ENCODE measurements at regions not wholly inside any gene's neighbourhood (a gene's known extent, or its start where the extent isn't known, plus 50 kb on each side); places are given as distances from the start of the nearest gene placed in this dataset.

GRCh38 chr7:17212188-17212587 lies 86.3 kb upstream of the AHR start:
- H3K27me3 ChIP-seq = no peaks in the 10 kb centered on the region
- H3K4me3 ChIP-seq = no peak overlapping the region
- H3K9me3 ChIP-seq (replicated peaks in 1 of 3) = no peaks in the 10 kb centered on the region
- intact Hi-C loops (cut with DNase I) = no loop called here
- DNase-seq = no peak
- H3K36me3 ChIP-seq (replicated peaks in 1 of 2) = no peaks in the 10 kb centered on the region
- TF ChIP-seq POLR2A (IDR thresholded peaks at IDR 0.05) (no peak), CTCF (IDR thresholded peaks at IDR 0.05) (no peak)
- no peaks in the 10 kb centered on the region for H3K4me1 ChIP-seq (replicated peaks in 1 of 2)
- H3K27ac ChIP-seq = no peak overlapping the region

GRCh38 chr7:17227766-17228490 lies 70.5 kb upstream of the AHR start:
- TF ChIP-seq POLR2A (IDR thresholded peaks at IDR 0.05) (no peak), CTCF (IDR thresholded peaks at IDR 0.05) (no peak)
- intact Hi-C loops (cut with DNase I) = no loop called here
- Histone ChIP-seq H3K4me3 (no peak overlapping the region), H3K27me3 (no peaks in the 10 kb centered on the region), H3K4me1 (replicated peaks in 1 of 2) (peaks cover 13 to 14% of the 10 kb centered on the region in 2 donors), H3K36me3 (replicated peaks in 1 of 2) (no peaks in the 10 kb centered on the region), H3K27ac (no peak overlapping the region), H3K9me3 (replicated peaks in 1 of 3) (no peaks in the 10 kb centered on the region)
- no peak for DNase-seq
- WGBS, 4 donors = 83 to 86% (median 85%) methylated on average over 2 of the region's 2 CpGs

- no peak for DNase-seq
- intact Hi-C loops (cut with DNase I) = no loop called here
- WGBS, 4 donors = 72 to 80% (median 79%) methylated on average over 2 of the region's 2 CpGs
- peaks cover 13 to 14% of the 10 kb centered on the region in 2 donors for H3K4me1 ChIP-seq (replicated peaks in 1 of 2)
- H3K27me3 ChIP-seq = no peaks in the 10 kb centered on the region
- TF ChIP-seq POLR2A (IDR thresholded peaks at IDR 0.05) = no peak
- TF ChIP-seq CTCF (IDR thresholded peaks at IDR 0.05) = no peak
- no peak overlapping the region for H3K27ac ChIP-seq
- no peak overlapping the region for H3K4me3 ChIP-seq
- H3K36me3 ChIP-seq (replicated peaks in 1 of 2) = no peaks in the 10 kb centered on the region
- no peaks in the 10 kb centered on the region for H3K9me3 ChIP-seq (replicated peaks in 1 of 3)
Measured at GRCh38 chr7:17229228-17229627, 69.2 kb upstream of the AHR start.

- peaks cover 20% of the 10 kb centered on the region in 2 donors for H3K4me1 ChIP-seq (replicated peaks in 1 of 2)
- no peaks in the 10 kb centered on the region for H3K9me3 ChIP-seq (replicated peaks in 1 of 3)
- DNase-seq = peak; percentile 38 to 80 (median 68)
- 31 to 41% (median 35%) methylated on average over 2 of the region's 2 CpGs for WGBS, 4 donors
- intact Hi-C loops (cut with DNase I) = no loop called here
- no peak overlapping the region for H3K4me3 ChIP-seq
- TF ChIP-seq POLR2A (IDR thresholded peaks at IDR 0.05) = no peak
- TF ChIP-seq CTCF (IDR thresholded peaks at IDR 0.05) = peak in 2 of 6 experiments; percentile 23 to 30
- H3K36me3 ChIP-seq (replicated peaks in 1 of 2) = no peaks in the 10 kb centered on the region
- H3K27ac ChIP-seq = peak overlapping the region in 4 of 5 donors; percentile 27 to 63 (median 47)
- H3K27me3 ChIP-seq = no peaks in the 10 kb centered on the region
Measured at GRCh38 chr7:17230099-17230807, 68.2 kb upstream of the AHR start.

All from adrenal gland (tissue), 9 donors.